ENCODE measurements at regions not wholly inside any gene's neighbourhood (a gene's known extent, or its start where the extent isn't known, plus 50 kb on each side); places are given as distances from the start of the nearest gene placed in this dataset.

GRCh38 chr6:126945812-126946360 is 172.6 kb upstream of the RSPO3 start:
- Histone ChIP-seq H3K4me3 (ENCODE audit: insufficient read depth, low read length, poor library complexity, severe bottlenecking) (no peak overlapping the region), H3F3A (ENCODE audit: insufficient read depth) (no peaks in the 10 kb centered on the region), H3K79me2 (ENCODE audit: insufficient read depth, low read length) (no peaks in the 10 kb centered on the region), H3K9me2 (replicated peaks; ENCODE audit: insufficient read depth, low read length) (no peaks in the 10 kb centered on the region), H3K9ac (ENCODE audit: low read length) (no peak overlapping the region), H3K27me3 (ENCODE audit: low read length) (no peaks in the 10 kb centered on the region), H3K36me3 (ENCODE audit: low read length) (no peaks in the 10 kb centered on the region), H3K4me2 (ENCODE audit: low read depth, low read length, poor library complexity, severe bottlenecking) (no peak overlapping the region), H2AFZ (ENCODE audit: low read depth, low read length, severe bottlenecking) (no peak overlapping the region), H3K9me3 (ENCODE audit: insufficient read depth, low read length) (no peaks in the 10 kb centered on the region), H4K20me1 (ENCODE audit: low read depth, low read length) (no peaks in the 10 kb centered on the region), H3K27ac (ENCODE audit: low read depth, low read length) (no peak overlapping the region)
- TF ChIP-seq, protein P1, sequence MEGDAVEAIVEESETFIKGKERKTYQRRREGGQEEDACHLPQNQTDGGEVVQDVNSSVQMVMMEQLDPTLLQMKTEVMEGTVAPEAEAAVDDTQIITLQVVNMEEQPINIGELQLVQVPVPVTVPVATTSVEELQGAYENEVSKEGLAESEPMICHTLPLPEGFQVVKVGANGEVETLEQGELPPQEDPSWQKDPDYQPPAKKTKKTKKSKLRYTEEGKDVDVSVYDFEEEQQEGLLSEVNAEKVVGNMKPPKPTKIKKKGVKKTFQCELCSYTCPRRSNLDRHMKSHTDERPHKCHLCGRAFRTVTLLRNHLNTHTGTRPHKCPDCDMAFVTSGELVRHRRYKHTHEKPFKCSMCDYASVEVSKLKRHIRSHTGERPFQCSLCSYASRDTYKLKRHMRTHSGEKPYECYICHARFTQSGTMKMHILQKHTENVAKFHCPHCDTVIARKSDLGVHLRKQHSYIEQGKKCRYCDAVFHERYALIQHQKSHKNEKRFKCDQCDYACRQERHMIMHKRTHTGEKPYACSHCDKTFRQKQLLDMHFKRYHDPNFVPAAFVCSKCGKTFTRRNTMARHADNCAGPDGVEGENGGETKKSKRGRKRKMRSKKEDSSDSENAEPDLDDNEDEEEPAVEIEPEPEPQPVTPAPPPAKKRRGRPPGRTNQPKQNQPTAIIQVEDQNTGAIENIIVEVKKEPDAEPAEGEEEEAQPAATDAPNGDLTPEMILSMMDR (IDR thresholded peaks at IDR 0.05; ENCODE audit: insufficient read depth, low read length, poor library complexity, severe bottlenecking), result no peak
- TF ChIP-seq EZH2phosphoT487 (conservative IDR thresholded peaks at IDR 0.05; ENCODE audit: low read length), result no peak

- no peak overlapping the region for H2AFZ ChIP-seq (ENCODE audit: low read depth, low read length, severe bottlenecking)
- no peak overlapping the region for H3K4me2 ChIP-seq (ENCODE audit: low read depth, low read length, poor library complexity, severe bottlenecking)
These were observed 171.4 kb upstream of the RSPO3 start for GRCh38 chr6:126947070-126947469.

DNA sequence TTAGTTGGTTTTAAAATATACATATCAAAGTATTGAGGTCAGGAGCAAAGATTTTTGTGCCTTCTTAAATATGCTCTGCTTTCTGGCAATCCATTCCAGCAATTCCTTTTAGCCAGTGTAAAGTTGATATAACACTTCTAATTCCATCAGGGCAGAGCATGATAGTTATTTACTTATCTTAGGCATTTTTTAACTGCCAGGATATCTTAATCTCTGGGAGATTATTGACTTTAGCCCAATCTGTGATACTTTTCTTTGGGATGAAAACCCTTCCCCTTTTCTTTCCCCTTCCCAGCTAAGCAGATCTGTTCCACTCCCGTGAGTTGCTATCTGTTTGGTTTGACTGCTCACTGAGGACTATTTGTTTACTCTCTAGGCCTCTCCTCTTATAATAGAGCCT is 168.7 kb upstream of the RSPO3 start:
- H3K27ac ChIP-seq (ENCODE audit: low read depth, low read length), result no peak overlapping the region

More at GRCh38 chr6:126947070-126947469, 171.4 kb upstream of the RSPO3 start:
- H3K9ac ChIP-seq (ENCODE audit: low read length), result no peak overlapping the region
- H3K9me2 ChIP-seq (replicated peaks; ENCODE audit: insufficient read depth, low read length), result no peaks in the 10 kb centered on the region
- no peaks in the 10 kb centered on the region for H4K20me1 ChIP-seq (ENCODE audit: low read depth, low read length)
- H3K4me3 ChIP-seq (ENCODE audit: insufficient read depth, low read length, poor library complexity, severe bottlenecking), result no peak overlapping the region
- H3K9me3 ChIP-seq (ENCODE audit: insufficient read depth, low read length), result no peaks in the 10 kb centered on the region
- TF ChIP-seq, protein P1 (IDR thresholded peaks at IDR 0.05; ENCODE audit: insufficient read depth, low read length, poor library complexity, severe bottlenecking), result no peak
- no peak for TF ChIP-seq EZH2phosphoT487 (conservative IDR thresholded peaks at IDR 0.05; ENCODE audit: low read length)
- H3K79me2 ChIP-seq (ENCODE audit: insufficient read depth, low read length), result no peaks in the 10 kb centered on the region
- no peak overlapping the region for H3K27ac ChIP-seq (ENCODE audit: low read depth, low read length)
- no peaks in the 10 kb centered on the region for H3K27me3 ChIP-seq (ENCODE audit: low read length)
- H3F3A ChIP-seq (ENCODE audit: insufficient read depth), result no peaks in the 10 kb centered on the region
- H3K36me3 ChIP-seq (ENCODE audit: low read length), result no peaks in the 10 kb centered on the region

More for the DNA sequence above, 168.7 kb upstream of the RSPO3 start:
- Histone ChIP-seq H3K27me3 (ENCODE audit: low read length) (no peaks in the 10 kb centered on the region), H3K36me3 (ENCODE audit: low read length) (no peaks in the 10 kb centered on the region), H3K9me3 (ENCODE audit: insufficient read depth, low read length) (no peaks in the 10 kb centered on the region), H3K79me2 (ENCODE audit: insufficient read depth, low read length) (no peaks in the 10 kb centered on the region), H3K4me3 (ENCODE audit: insufficient read depth, low read length, poor library complexity, severe bottlenecking) (no peak overlapping the region), H3F3A (ENCODE audit: insufficient read depth) (no peaks in the 10 kb centered on the region), H3K9me2 (replicated peaks; ENCODE audit: insufficient read depth, low read length) (no peaks in the 10 kb centered on the region), H4K20me1 (ENCODE audit: low read depth, low read length) (no peaks in the 10 kb centered on the region), H2AFZ (ENCODE audit: low read depth, low read length, severe bottlenecking) (no peak overlapping the region), H3K9ac (ENCODE audit: low read length) (no peak overlapping the region), H3K4me2 (ENCODE audit: low read depth, low read length, poor library complexity, severe bottlenecking) (no peak overlapping the region)
- TF ChIP-seq EZH2phosphoT487 (conservative IDR thresholded peaks at IDR 0.05; ENCODE audit: low read length), result no peak
- TF ChIP-seq, protein P1 (IDR thresholded peaks at IDR 0.05; ENCODE audit: insufficient read depth, low read length, poor library complexity, severe bottlenecking), result no peak
